NCI-H1048 (cell line): ENCODE measurements at regions not wholly inside any gene's neighbourhood (a gene's known extent, or its start where the extent isn't known, plus 50 kb on each side); places are given as distances from the start of the nearest gene placed in this dataset.
"Not testable (repeated sequence)": the region's sequence is repeated elsewhere in the genome, so short reads cannot be mapped to it uniquely, and the experiment has no call there.

Source experiments
- DNase-seq: peaks from one replicate; lab custom pipeline; 2025; lab: John Stamatoyannopoulos, UW

GRCh38 chr3:106120356-106120755 is 251.5 kb upstream of the CBLB start:
- no peak for DNase-seq

- DNase-seq = no peak
Measured at GRCh38 chr3:106121491-106122289, 252.9 kb upstream of the CBLB start.

- no peak for DNase-seq
Measured at GRCh38 chr3:106124818-106125217, 256.0 kb upstream of the CBLB start.

GRCh38 chr3:106125321-106125720 is 256.5 kb upstream of the CBLB start:
- no peak for DNase-seq

- no peak for DNase-seq
Measured at GRCh38 chr3:106126067-106126845, 257.4 kb upstream of the CBLB start.

- DNase-seq = no peak
Measured at GRCh38 chr3:106126846-106127235, 258.0 kb upstream of the CBLB start.

- DNase-seq = no peak
Measured at GRCh38 chr3:106129939-106130338, 261.1 kb upstream of the CBLB start.

- no peak for DNase-seq
Measured at GRCh38 chr3:106130384-106131198, 261.8 kb upstream of the CBLB start.

GRCh38 chr3:106135451-106136160 is 266.8 kb upstream of the CBLB start:
- no peak for DNase-seq

- DNase-seq = no peak
Measured at GRCh38 chr3:106139826-106140225, 271.0 kb upstream of the CBLB start.

GRCh38 chr3:106140431-106140830 is 271.6 kb upstream of the CBLB start:
- no peak for DNase-seq

- no peak for DNase-seq
Measured at GRCh38 chr3:106144030-106144429, 275.2 kb upstream of the CBLB start.

- not testable (repeated sequence) for DNase-seq
Measured at GRCh38 chr3:106148440-106149082, 279.7 kb upstream of the CBLB start.

- no peak for DNase-seq
Measured at GRCh38 chr3:106157411-106157810, 288.6 kb upstream of the CBLB start.

- no peak for DNase-seq
Measured at GRCh38 chr3:106160396-106160795, 291.6 kb upstream of the CBLB start.

GRCh38 chr3:106161246-106161645 is 292.4 kb upstream of the CBLB start:
- DNase-seq = no peak

GRCh38 chr3:106167728-106168127 is 298.9 kb upstream of the CBLB start:
- no peak for DNase-seq

GRCh38 chr3:106168962-106169750 is 300.3 kb upstream of the CBLB start:
- DNase-seq = peak; percentile 59

- no peak for DNase-seq
Measured at GRCh38 chr3:106170636-106171035, 301.8 kb upstream of the CBLB start.

GRCh38 chr3:106172101-106172500 is 303.3 kb upstream of the CBLB start:
- no peak for DNase-seq

GRCh38 chr3:106172780-106173179 is 304.0 kb upstream of the CBLB start:
- no peak for DNase-seq
